ENCODE measurements at regions not wholly inside any gene's neighbourhood (a gene's known extent, or its start where the extent isn't known, plus 50 kb on each side); places are given as distances from the start of the nearest gene placed in this dataset.

GRCh38 chr4:170657761-170658160 lies 568.0 kb upstream of the AADAT start:
- CTCF ChIA-PET: interaction anchor here (0.7 kb wide), 1 partner anchor 10 kb away, joined by 3 read pairs; no protein-coding TSS in a partner anchor
- POLR2A ChIA-PET: no interaction called here
- DNase-seq (ENCODE audit: extremely low spot score): no peak
- TF ChIP-seq CTCF (IDR thresholded peaks at IDR 0.05; ENCODE audit: control extremely low read depth, extremely low read depth, low read depth, missing control alignments): no peak

GRCh38 chr4:170656506-170656905 lies 566.8 kb upstream of the AADAT start:
- CTCF ChIA-PET: no interaction called here
- DNase-seq (ENCODE audit: extremely low spot score): no peak
- POLR2A ChIA-PET: no interaction called here
- TF ChIP-seq CTCF (IDR thresholded peaks at IDR 0.05; ENCODE audit: control extremely low read depth, extremely low read depth, low read depth, missing control alignments): no peak

- no peak for TF ChIP-seq CTCF (IDR thresholded peaks at IDR 0.05; ENCODE audit: control extremely low read depth, extremely low read depth, low read depth, missing control alignments)
- POLR2A ChIA-PET: no interaction called here
- no peak for DNase-seq (ENCODE audit: extremely low spot score)
- CTCF ChIA-PET: no interaction called here
Observed at GRCh38 chr4:170652571-170652970, 562.8 kb upstream of the AADAT start.

- CTCF ChIA-PET: interaction anchor here (1.1 kb wide), 1 partner anchor 20 kb away, joined by 3 read pairs; no protein-coding TSS in a partner anchor
- DNase-seq (ENCODE audit: extremely low spot score): no peak
- POLR2A ChIA-PET: no interaction called here
- no peak for TF ChIP-seq CTCF (IDR thresholded peaks at IDR 0.05; ENCODE audit: control extremely low read depth, extremely low read depth, low read depth, missing control alignments)
Observed at GRCh38 chr4:170651786-170652185, 562.0 kb upstream of the AADAT start.

GRCh38 chr4:170627418-170627817 lies 537.7 kb upstream of the AADAT start:
- TF ChIP-seq CTCF (IDR thresholded peaks at IDR 0.05; ENCODE audit: control extremely low read depth, extremely low read depth, low read depth, missing control alignments): no peak
- DNase-seq (ENCODE audit: extremely low spot score): no peak
- CTCF ChIA-PET: no interaction called here
- POLR2A ChIA-PET: no interaction called here

GRCh38 chr4:170623899-170624298 lies 534.1 kb upstream of the AADAT start:
- DNase-seq (ENCODE audit: extremely low spot score): no peak
- ChIA-PET CTCF (no interaction called here), POLR2A (no interaction called here)
- no peak for TF ChIP-seq CTCF (IDR thresholded peaks at IDR 0.05; ENCODE audit: control extremely low read depth, extremely low read depth, low read depth, missing control alignments)

GRCh38 chr4:170610434-170610833 lies 520.7 kb upstream of the AADAT start:
- no peak for DNase-seq (ENCODE audit: extremely low spot score)
- no peak for TF ChIP-seq CTCF (IDR thresholded peaks at IDR 0.05; ENCODE audit: control extremely low read depth, extremely low read depth, low read depth, missing control alignments)
- ChIA-PET POLR2A (no interaction called here), CTCF (no interaction called here)

Data from GM10248 (cell line).